ENCODE measurements at regions not wholly inside any gene's neighbourhood (a gene's known extent, or its start where the extent isn't known, plus 50 kb on each side); places are given as distances from the start of the nearest gene placed in this dataset.

- TF ChIP-seq TAF7 (optimal IDR thresholded peaks at IDR 0.05; ENCODE audit: borderline replicate concordance, low read depth, low read length): no peak
- no peak for TF ChIP-seq EGR1 (IDR thresholded peaks at IDR 0.05; ENCODE audit: borderline replicate concordance, low read depth, low read length)
Observed at GRCh38 chr5:171639966-171640365, 145.7 kb upstream of the SMIM23 start (continued).

All from H1 (cell line).